Keratinocyte (primary cell): ENCODE measurements at regions not wholly inside any gene's neighbourhood (a gene's known extent, or its start where the extent isn't known, plus 50 kb on each side); places are given as distances from the start of the nearest gene placed in this dataset.

ENCODE experiments used
- DNase-seq: peaks from one replicate; pipeline ENCODE4 v3.0.0-alpha.2; 2011; ENCODE audit warnings: low read depth, missing footprints, low spot score
- FAIRE-seq: peaks from 2 replicates; lab custom pipeline; 2011; peaks lifted over from hg19 to GRCh38; lab: Jason Lieb, UNC
- H2AFZ ChIP-seq: 2 replicates; pipeline ENCODE4 v1.6.0; 2012; ENCODE audit warnings: low read length, control low read depth, inconsistent platforms; ENCODE audit not compliant: control insufficient read depth
- H3K27ac ChIP-seq: 2 replicates; pipeline ENCODE4 v1.5.1; 2011; ENCODE audit warnings: low read length; ENCODE audit not compliant: control insufficient read depth, insufficient read depth
- H3K27me3 ChIP-seq: 3 replicates; pipeline ENCODE4 v1.6.0; 2011; ENCODE audit warnings: low read length; ENCODE audit not compliant: control insufficient read depth, insufficient read depth; ENCODE audit errors: extremely low read depth
- H3K36me3 ChIP-seq, 2 experiments: 2 replicates in 1 of 2; 3 replicates in 1 of 2; pipeline ENCODE4 v1.5.1; 2011; ENCODE audit warnings: low read length in 2 of 2, mild to moderate bottlenecking in 1 of 2; ENCODE audit not compliant: control insufficient read depth in 2 of 2, insufficient read depth in 2 of 2; ENCODE audit errors: extremely low read depth in 1 of 2
- H3K4me1 ChIP-seq: 3 replicates; pipeline ENCODE4 v1.5.1; 2011; ENCODE audit warnings: low read length; ENCODE audit not compliant: control insufficient read depth, insufficient read depth; ENCODE audit errors: extremely low read depth
- H3K4me2 ChIP-seq: 3 replicates; pipeline ENCODE4 v1.6.0; 2011; ENCODE audit warnings: low read depth, low read length; ENCODE audit not compliant: control insufficient read depth, insufficient read depth; ENCODE audit errors: extremely low read depth
- H3K4me3 ChIP-seq, 3 experiments: fragments of 200-600 bp in 1 of 3; sonication (generic) in 1 of 3; 2 replicates in 2 of 3; 3 replicates in 1 of 3; pipeline ENCODE4 v1.5.1; 2011 to 2016; ENCODE audit warnings: low read length in 3 of 3, mild to moderate bottlenecking in 3 of 3, control low read depth in 2 of 3, inconsistent platforms in 1 of 3, low read depth in 1 of 3, mixed read lengths in 1 of 3, mixed run types in 1 of 3, moderate library complexity in 1 of 3; ENCODE audit not compliant: control insufficient read depth in 2 of 3, insufficient read depth in 2 of 3; ENCODE audit errors: extremely low read depth in 1 of 3
- H3K79me2 ChIP-seq: 2 replicates; pipeline ENCODE4 v1.6.0; 2012; ENCODE audit warnings: low read length; ENCODE audit not compliant: control insufficient read depth, insufficient read depth
- H3K9ac ChIP-seq: 3 replicates; pipeline ENCODE4 v1.6.0; 2011; ENCODE audit warnings: low read length; ENCODE audit not compliant: control insufficient read depth, insufficient read depth; ENCODE audit errors: extremely low read depth
- H3K9me1 ChIP-seq: 3 replicates; pipeline ENCODE4 v1.6.0; 2011; ENCODE audit warnings: low read length; ENCODE audit not compliant: control insufficient read depth, insufficient read depth; ENCODE audit errors: extremely low read depth
- H3K9me3 ChIP-seq: 2 replicates; pipeline ENCODE4 v1.5.1; 2012; ENCODE audit warnings: low read depth, low read length; ENCODE audit not compliant: control insufficient read depth
- H4K20me1 ChIP-seq: 3 replicates; pipeline ENCODE4 v1.6.0; 2011; ENCODE audit warnings: low read length; ENCODE audit not compliant: control insufficient read depth, insufficient read depth; ENCODE audit errors: extremely low read depth
- CTCF ChIP-seq, 3 experiments: IDR thresholded peaks in 1 of 3; conservative IDR thresholded peaks in 1 of 3; optimal IDR thresholded peaks in 1 of 3; 2 replicates in 2 of 3; 3 replicates in 1 of 3; pipeline versions ENCODE3 to v1.5.1; 2011; ENCODE audit warnings: low read length in 3 of 3, mild to moderate bottlenecking in 3 of 3, moderate library complexity in 2 of 3, control low read depth in 1 of 3, inconsistent platforms in 1 of 3; ENCODE audit not compliant: insufficient read depth in 2 of 3; ENCODE audit errors: extremely low read depth in 1 of 3
- EZH2 ChIP-seq: IDR thresholded peaks from one replicate; pipeline ENCODE4 v1.6.1; 2012; ENCODE audit warnings: inconsistent platforms, mild to moderate bottlenecking, low read length, moderate library complexity
- dilution Hi-C: fragments of 300-500 bp; cut with MboI; formaldehyde crosslinking; loops from one replicate; pipeline ENCODE4 v1.7.0; 2020; ENCODE audit warnings: low sequenced_read_pairs; ENCODE audit not compliant: extremely low pct_ligation_motif_present

DNA sequence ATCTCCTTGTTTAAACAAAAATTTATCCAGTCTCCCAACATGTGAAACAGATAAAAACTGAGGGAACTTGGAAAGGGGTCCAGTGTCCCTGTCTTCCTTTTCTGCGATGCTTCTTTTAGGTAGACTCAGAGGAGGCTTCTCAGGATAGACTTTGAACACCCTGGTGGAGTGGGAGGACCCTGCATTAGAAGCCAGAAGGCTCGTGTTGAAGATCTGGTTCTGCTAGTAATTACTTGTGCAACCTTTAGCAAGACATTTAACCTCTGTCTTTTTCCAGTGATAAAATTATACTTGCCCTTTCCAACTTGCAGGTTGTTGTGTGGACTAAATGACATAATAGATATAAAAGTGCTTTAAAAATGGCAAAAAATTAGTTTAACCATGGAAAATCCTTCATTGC is 67.1 kb upstream of the PREP start:
- TF ChIP-seq CTCF (optimal IDR thresholded peaks at IDR 0.05 in 1 of 3, IDR thresholded peaks at IDR 0.05 in 1 of 3, conservative IDR thresholded peaks at IDR 0.05 in 1 of 3; ENCODE audit: extremely low read depth in 1 of 3, insufficient read depth in 2 of 3, low read length in 3 of 3) (no peak), EZH2 (no peak)
- DNase-seq = no peak

DNA sequence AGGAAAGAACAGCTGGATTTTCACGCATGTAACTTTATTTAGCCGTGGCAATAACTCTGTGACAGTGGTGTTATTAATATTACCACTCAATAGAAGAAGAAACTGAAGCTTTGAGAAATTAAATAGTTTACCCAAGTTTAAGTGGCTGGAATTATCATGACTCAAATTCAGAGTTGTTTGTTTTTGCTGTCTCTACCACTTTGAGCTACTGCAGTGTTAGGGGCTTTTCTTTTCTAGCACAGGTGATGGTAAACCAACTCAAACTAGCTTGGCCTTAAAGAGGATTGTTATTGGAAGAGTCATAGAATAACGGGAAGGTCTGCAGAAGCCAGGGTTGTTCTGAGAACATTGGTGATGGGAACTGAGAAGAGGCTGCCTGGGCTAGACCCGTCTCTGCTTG is 66.0 kb upstream of the PREP start:
- dilution Hi-C loops = no loop called here
- H3K36me3 ChIP-seq = no peaks in the 10 kb centered on the region
- DNase-seq (no peak), FAIRE-seq (no peak)
- no peak overlapping the region for H3K27ac ChIP-seq
- H4K20me1 ChIP-seq = no peaks in the 10 kb centered on the region
- no peaks in the 10 kb centered on the region for H3K79me2 ChIP-seq
- no peak for TF ChIP-seq CTCF (optimal IDR thresholded peaks at IDR 0.05 in 1 of 3, IDR thresholded peaks at IDR 0.05 in 1 of 3, conservative IDR thresholded peaks at IDR 0.05 in 1 of 3; ENCODE audit: extremely low read depth in 1 of 3, insufficient read depth in 2 of 3, low read length in 3 of 3)
- TF ChIP-seq EZH2 = no peak
- no peaks in the 10 kb centered on the region for H3K27me3 ChIP-seq
- H3K9me1 ChIP-seq = no peaks in the 10 kb centered on the region
- no peak overlapping the region for H2AFZ ChIP-seq
- no peak overlapping the region for H3K4me2 ChIP-seq
- no peak overlapping the region for H3K4me3 ChIP-seq
- H3K9me3 ChIP-seq = peaks cover 3% of the 10 kb centered on the region
- H3K4me1 ChIP-seq = no peaks in the 10 kb centered on the region
- no peak overlapping the region for H3K9ac ChIP-seq

More for the DNA sequence above, 67.1 kb upstream of the PREP start:
- Histone ChIP-seq H3K79me2 (no peaks in the 10 kb centered on the region), H3K9ac (no peak overlapping the region), H3K4me1 (no peaks in the 10 kb centered on the region), H3K4me2 (no peak overlapping the region), H3K27me3 (no peaks in the 10 kb centered on the region), H3K4me3 (no peak overlapping the region), H3K27ac (no peak overlapping the region), H4K20me1 (no peaks in the 10 kb centered on the region), H3K9me1 (no peaks in the 10 kb centered on the region), H2AFZ (no peak overlapping the region), H3K36me3 (no peaks in the 10 kb centered on the region), H3K9me3 (peaks cover 3% of the 10 kb centered on the region)
- FAIRE-seq = no peak
- dilution Hi-C loops = no loop called here
